Retinal pigment epithelial cell (primary cell): ENCODE measurements at regions not wholly inside any gene's neighbourhood (a gene's known extent, or its start where the extent isn't known, plus 50 kb on each side); places are given as distances from the start of the nearest gene placed in this dataset.
"Not testable (repeated sequence)": the region's sequence is repeated elsewhere in the genome, so short reads cannot be mapped to it uniquely, and the experiment has no call there.

ENCODE experiments used
- DNase-seq: peaks from one replicate; pipeline ENCODE4 v3.0.0-alpha.2; 2010; ENCODE audit warnings: low read depth
- H3K4me3 ChIP-seq: 2 replicates; pipeline ENCODE4 v1.5.1; 2011; ENCODE audit warnings: mild to moderate bottlenecking, low read length, control low read depth, moderate library complexity
- TF ChIP-seq, protein P1 (sequence below): conservative IDR thresholded peaks from 2 replicates; pipeline ENCODE4 v1.5.1; 2011; ENCODE audit warnings: low read depth, low read length, control low read depth, inconsistent platforms

DNA sequence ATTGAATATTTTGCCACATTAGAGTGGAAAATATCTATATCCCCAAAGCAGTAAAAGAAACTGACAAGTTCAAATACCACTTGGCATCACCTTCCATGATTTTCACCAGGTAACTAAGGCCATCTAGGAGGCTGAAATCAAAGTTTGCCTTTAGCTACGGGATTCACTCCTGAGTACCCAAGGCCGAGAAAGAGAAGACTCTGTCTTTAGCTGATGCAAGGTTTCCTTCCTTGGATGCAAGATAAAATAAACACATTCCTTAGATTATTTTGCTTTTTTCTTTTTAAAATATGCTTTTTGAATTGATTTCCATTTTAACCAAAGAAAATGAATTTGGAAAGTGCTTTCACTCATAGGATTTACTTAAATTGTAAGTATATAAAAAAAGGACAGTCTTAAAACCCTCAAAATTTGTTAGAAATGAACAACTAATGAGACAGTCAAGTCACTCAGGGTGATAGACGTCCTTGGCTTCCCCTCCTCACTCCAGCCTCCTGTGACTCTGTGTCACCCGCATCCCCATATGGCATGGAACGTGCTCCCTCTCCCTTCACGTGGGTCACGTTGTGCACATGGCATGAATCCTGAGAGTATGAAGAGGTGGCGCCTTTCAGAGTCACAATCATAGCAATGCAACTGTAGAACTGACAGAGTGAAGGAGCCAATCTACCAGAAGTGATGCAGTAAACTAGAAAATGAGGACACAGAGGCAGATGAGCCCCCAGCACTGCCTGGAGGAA, 148.4 kb downstream of the RTP4 start:
- no peak overlapping the region for H3K4me3 ChIP-seq
- no peak for DNase-seq
- TF ChIP-seq, protein P1, sequence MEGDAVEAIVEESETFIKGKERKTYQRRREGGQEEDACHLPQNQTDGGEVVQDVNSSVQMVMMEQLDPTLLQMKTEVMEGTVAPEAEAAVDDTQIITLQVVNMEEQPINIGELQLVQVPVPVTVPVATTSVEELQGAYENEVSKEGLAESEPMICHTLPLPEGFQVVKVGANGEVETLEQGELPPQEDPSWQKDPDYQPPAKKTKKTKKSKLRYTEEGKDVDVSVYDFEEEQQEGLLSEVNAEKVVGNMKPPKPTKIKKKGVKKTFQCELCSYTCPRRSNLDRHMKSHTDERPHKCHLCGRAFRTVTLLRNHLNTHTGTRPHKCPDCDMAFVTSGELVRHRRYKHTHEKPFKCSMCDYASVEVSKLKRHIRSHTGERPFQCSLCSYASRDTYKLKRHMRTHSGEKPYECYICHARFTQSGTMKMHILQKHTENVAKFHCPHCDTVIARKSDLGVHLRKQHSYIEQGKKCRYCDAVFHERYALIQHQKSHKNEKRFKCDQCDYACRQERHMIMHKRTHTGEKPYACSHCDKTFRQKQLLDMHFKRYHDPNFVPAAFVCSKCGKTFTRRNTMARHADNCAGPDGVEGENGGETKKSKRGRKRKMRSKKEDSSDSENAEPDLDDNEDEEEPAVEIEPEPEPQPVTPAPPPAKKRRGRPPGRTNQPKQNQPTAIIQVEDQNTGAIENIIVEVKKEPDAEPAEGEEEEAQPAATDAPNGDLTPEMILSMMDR = no peak

DNA sequence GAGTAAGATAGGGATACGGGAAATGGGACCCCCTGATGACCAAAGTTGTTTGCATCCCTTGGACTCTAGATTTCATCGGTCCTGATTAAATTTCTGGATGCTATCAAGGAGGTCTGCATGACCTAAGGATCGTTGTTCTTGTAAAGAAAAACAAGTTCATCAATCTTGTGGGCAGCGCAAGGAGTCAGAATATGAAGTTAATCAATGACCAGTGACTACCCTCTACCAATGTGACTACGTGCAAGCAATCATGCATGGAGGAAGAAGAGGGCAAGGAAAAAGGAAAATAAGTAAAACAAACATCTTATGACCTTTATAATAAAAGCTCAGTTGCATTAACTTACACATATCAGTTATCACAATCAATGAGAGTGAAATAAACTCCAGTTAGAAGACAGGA, 139.7 kb downstream of the RTP4 start:
- H3K4me3 ChIP-seq = no peak overlapping the region
- no peak for DNase-seq
- TF ChIP-seq, protein P1 = no peak

DNA sequence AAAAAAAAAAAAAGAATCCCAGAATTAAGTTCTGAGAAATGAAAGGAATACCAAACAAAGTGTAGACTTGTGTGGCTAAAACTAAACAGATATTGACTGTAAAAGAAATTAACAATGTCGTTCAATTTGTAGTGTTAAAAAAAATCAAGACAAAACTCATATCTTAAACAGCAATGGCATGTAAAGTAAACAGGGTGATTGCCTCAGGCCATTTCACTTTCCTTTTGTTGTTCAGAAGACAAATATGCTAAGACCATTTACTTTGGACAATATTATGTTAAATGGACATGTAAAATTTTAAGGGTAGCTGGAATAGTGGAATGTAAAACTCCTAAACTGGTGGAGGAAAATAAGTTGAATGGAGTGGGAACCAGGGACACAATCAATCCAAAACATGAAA, 139.1 kb downstream of the RTP4 start:
- TF ChIP-seq, protein P1 = no peak
- no peak for DNase-seq
- H3K4me3 ChIP-seq = no peak overlapping the region

DNA sequence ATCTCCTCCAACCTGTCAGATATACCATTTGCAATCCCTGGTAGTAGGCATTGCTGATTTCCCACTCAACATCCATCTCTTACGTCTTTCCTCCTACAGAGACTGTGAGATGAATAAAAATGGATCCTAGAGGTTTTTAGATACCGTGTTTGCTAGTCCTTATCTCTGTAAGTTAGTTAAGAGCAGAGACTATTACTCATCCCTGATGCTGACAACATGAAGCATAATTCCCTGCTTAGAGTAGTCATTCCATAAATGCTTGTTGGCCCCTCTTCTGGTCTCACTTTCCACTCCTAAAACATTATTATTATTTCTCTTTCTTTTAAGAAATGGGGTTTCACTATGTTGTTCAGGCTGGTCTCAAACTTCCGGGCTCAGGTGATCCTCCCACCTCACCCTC, 136.2 kb downstream of the RTP4 start:
- no peak for DNase-seq

DNA sequence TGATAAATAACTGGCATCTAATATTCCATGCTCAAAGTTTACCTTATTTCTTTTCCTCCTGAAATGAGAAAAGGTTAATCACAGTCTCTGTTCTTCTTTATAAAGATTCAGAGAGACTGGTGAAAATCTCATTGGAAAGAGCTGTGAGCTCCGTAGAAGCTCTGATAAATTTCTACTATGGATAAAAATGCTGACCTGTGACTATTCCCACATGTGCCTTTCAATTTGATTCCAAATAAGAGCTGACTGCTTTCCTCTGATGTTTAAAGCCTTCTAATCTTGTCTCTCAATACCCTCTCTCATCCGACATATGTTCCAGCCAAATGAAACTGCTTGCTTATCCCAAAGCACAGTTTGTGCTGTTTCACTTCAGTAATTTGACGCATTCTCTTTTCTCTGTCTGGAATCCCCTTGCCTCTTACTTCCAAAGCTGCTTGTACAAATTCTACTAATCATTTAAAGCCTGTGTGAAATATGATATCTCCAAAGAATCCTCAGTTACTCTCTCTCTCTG, 130.1 kb downstream of the RTP4 start:
- no peak for DNase-seq
- no peak overlapping the region for H3K4me3 ChIP-seq
- TF ChIP-seq, protein P1 = no peak

More for the DNA sequence above, 136.2 kb downstream of the RTP4 start:
- TF ChIP-seq, protein P1 = no peak
- H3K4me3 ChIP-seq = no peak overlapping the region

DNA sequence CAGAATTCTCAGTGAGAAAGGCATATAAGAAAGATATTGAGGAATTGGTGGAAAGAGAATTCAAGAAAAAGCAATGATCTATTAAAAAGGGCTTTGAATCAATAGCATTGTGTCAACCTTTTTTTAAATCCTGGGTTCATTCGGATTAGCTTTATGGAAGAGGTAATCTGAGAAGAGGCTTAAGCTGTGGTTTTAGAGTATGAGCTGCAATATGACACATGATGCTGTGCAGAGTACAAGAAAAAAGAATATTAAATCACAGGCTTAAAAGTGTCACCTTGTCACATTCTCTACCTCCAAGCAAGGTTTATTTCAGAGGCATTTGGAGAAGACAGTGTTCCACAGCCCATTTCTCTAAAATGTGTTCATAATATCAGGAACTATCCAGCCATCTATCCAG, 128.9 kb downstream of the RTP4 start:
- peak; percentile 59 for DNase-seq
- TF ChIP-seq, protein P1 = no peak
- no peak overlapping the region for H3K4me3 ChIP-seq

DNA sequence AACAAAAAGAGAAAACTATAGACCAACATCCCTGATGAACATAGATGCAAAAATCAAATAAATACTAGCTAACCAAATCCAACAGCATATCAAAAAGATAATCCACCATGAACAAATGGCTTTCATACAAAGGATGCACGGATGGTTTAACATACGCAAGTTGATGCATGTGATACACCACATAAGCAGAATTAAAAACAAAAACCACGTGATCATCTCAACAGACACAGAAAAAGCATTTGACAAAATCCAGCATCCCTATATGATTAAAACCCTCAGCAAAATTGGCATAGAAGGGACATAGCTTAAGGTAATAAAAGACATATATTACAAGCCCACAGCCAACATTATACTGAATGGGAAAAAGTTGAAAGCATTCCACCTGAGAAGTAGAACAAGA, 125.9 kb downstream of the RTP4 start:
- not testable (repeated sequence) for DNase-seq, H3K4me3 ChIP-seq
